ENCODE measurements at regions not wholly inside any gene's neighbourhood (a gene's known extent, or its start where the extent isn't known, plus 50 kb on each side); places are given as distances from the start of the nearest gene placed in this dataset.

- TF ChIP-seq, protein P1, sequence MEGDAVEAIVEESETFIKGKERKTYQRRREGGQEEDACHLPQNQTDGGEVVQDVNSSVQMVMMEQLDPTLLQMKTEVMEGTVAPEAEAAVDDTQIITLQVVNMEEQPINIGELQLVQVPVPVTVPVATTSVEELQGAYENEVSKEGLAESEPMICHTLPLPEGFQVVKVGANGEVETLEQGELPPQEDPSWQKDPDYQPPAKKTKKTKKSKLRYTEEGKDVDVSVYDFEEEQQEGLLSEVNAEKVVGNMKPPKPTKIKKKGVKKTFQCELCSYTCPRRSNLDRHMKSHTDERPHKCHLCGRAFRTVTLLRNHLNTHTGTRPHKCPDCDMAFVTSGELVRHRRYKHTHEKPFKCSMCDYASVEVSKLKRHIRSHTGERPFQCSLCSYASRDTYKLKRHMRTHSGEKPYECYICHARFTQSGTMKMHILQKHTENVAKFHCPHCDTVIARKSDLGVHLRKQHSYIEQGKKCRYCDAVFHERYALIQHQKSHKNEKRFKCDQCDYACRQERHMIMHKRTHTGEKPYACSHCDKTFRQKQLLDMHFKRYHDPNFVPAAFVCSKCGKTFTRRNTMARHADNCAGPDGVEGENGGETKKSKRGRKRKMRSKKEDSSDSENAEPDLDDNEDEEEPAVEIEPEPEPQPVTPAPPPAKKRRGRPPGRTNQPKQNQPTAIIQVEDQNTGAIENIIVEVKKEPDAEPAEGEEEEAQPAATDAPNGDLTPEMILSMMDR (IDR thresholded peaks at IDR 0.05; ENCODE audit: poor library complexity, severe bottlenecking), result no peak
- TF ChIP-seq SMC3 (conservative IDR thresholded peaks at IDR 0.05; ENCODE audit: poor library complexity), result no peak
- no peak for TF ChIP-seq TAF1 (IDR thresholded peaks at IDR 0.05; ENCODE audit: low read depth)
- TF ChIP-seq REST (IDR thresholded peaks at IDR 0.05; ENCODE audit: borderline replicate concordance), result no peak
- no peak for TF ChIP-seq POLR2AphosphoS5 (IDR thresholded peaks at IDR 0.05)
- no peak for TF ChIP-seq EZH2 (IDR thresholded peaks at IDR 0.05; ENCODE audit: borderline replicate concordance, insufficient read depth, low read length, poor library complexity, severe bottlenecking)
- no peak for TF ChIP-seq RAD21 (conservative IDR thresholded peaks at IDR 0.05)
- no peak for TF ChIP-seq MXI1 (conservative IDR thresholded peaks at IDR 0.05; ENCODE audit: poor library complexity, severe bottlenecking)
- TF ChIP-seq EP300 (conservative IDR thresholded peaks at IDR 0.05; ENCODE audit: poor library complexity, severe bottlenecking), result no peak
These were observed 111.0 kb upstream of the RPRM start for GRCh38 chr2:153589586-153589985.

All from neural cell (in vitro differentiated cells).